HG02870 (cell line): ENCODE measurements at regions not wholly inside any gene's neighbourhood (a gene's known extent, or its start where the extent isn't known, plus 50 kb on each side); places are given as distances from the start of the nearest gene placed in this dataset.

Source experiments
- ATAC-seq: cut with Tn5 transposase; IDR thresholded peaks from one replicate; pipeline ENCODE4 v1.9.1; 2021; ENCODE audit warnings: mild to moderate bottlenecking, moderate library complexity; ENCODE audit not compliant: unreplicated experiment

DNA sequence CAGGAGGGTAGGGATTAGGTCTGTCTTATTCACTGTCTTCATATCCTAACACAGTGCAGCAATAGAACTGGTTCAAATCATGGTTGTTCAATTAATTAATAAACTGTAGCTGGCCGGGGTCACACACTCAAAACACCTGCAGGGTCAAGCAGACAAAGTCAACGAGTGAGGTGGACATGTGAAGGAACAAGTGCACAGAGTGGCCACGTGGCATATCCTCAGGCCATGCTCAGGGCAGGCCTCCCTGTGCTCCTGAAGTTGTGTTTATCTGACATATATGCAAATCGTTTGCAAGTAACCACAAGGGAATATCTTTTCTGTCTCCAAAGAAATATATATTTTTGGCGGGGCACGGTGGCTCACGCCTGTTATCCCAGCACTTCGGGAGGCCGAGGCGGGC is 98.5 kb upstream of the ZMIZ1 start:
- no peak for ATAC-seq

- ATAC-seq = no peak
Observed at GRCh38 chr10:78971094-78971682, 97.6 kb upstream of the ZMIZ1 start.

- ATAC-seq = no peak
Observed at GRCh38 chr10:78972160-78972946, 96.4 kb upstream of the ZMIZ1 start.

GRCh38 chr10:78972947-78973900 is 95.5 kb upstream of the ZMIZ1 start:
- peak; percentile 88 for ATAC-seq

DNA sequence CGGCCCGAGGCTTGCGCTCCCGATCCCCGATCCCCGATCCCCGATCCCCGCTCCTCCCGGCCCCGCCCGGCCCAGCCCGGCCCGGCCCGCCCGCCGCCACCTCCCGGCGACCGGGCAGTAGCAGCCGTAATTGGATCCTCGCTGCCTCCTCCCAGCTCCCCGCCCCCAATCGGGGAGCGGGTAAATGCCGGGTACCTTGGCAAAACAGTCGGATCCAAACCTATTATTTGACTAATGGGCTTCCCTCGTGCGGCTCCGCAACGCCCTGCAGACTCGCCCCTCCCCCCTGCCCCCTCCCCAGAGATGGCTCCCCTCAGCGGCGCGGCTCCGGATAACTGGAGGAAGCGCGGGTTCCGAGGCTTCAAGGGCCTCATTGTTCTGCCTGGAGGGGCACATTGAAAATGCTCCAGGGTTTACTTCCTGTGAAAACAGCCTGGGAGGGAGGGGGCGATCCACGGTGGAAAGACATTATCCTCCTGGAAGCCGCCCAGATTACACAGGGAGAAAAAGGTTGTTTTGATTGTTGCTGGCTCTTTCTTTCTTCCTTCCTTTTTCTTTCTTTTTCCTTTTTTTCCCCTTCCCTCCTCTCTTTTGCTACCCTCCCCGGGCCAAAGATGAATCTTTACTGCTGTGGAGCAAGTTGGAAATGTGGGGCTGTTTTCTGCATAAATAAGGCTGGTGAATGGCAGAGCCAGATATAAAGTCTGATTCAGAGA is 94.7 kb upstream of the ZMIZ1 start:
- ATAC-seq = peak; percentile 34

- no peak for ATAC-seq
Observed at GRCh38 chr10:78974617-78975317, 94.0 kb upstream of the ZMIZ1 start.

DNA sequence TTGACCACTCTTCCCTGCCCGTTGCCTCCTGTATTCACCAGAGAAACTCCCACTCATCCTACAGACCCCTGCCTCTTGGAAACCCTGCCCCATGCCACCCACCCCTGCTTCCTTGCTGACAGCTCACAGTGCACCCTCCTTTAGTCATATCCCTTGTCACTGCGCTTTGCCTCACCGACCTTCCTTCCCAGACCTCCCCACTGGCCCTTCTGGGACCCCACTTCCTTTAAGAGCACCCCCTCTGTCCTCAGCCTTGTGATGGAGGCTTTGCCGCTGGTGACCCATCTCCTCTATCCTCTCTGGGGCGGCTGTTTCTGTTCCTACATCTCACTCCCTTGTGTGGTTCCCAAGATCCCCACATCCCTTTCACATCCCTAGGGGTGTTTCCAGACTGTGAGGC is 92.8 kb upstream of the ZMIZ1 start:
- no peak for ATAC-seq

GRCh38 chr10:78976825-78977755 is 91.7 kb upstream of the ZMIZ1 start:
- no peak for ATAC-seq

DNA sequence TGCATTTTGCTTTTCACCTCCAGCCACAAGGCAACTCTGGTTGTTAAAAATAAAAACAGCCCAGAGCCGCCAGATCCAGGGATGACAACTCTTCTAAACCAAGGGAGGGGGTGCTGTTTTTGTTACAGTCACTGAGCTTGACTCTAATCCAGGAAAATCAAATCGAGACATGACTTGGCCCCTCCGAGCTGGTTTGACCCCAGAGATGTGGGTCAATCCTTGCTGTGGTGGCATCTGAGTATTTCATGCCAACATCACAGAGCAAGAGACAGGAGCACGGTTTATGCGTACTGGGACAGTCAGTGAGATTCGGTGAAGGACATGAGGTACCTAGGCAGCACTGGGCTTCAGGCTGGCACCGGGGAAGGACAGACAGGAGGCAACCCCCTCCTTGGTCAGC is 88.8 kb upstream of the ZMIZ1 start:
- ATAC-seq = no peak

DNA sequence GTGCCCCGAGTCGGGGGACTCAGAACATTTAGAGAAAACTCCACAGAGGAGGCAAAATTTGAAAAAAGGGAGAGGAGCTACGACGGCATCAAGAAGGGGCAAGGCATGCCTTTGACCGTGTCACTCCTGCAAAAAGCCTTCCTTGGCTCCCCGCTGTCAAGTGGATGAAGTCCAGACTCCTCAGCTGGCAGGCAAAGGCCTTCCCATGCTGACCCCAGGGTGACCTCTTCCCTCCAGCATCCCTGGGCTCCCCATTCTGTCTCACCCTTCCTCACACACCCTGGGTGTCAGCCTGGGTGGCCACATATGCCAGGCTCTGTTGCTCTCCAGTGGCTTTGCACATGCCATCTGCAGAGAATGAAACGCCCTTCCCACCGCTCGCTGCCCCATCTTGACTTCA is 88.4 kb upstream of the ZMIZ1 start:
- no peak for ATAC-seq

- no peak for ATAC-seq
Observed at GRCh38 chr10:78980815-78981214, 88.0 kb upstream of the ZMIZ1 start.

DNA sequence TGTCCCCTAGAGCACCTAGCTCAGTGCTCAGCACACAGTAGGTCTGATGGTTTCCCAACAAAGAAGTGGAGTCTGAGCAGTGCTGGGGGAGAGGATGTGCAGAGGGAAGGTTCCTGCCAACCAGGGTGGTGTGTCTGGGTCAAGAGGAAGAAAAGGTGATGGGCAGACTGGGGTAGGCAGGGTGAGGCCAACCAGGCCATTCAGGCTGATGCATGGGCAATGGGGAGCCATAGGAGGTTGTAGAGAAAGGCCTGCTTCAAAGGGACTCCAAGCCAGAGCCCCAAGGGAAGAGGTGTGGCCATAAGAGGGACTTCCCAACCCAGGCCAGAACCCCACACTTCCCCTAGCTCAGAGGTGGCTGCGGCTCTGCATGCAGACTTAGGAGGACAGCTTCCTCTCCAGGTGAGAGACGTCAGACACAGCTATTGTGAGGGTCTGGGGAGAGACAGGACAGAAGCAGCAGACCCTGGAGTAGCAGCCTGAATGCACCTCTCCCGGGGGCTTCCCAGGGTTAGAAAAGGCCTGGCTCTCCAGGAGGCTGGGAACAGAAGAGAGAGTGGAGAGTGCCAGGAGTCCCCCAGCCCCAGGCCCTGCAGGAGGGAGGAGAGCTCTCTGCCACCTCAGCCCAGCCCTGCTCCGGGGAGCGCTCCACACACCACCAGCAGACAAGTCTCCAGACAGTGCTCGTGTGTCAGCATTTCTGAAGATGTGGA is 87.4 kb upstream of the ZMIZ1 start:
- ATAC-seq = no peak

DNA sequence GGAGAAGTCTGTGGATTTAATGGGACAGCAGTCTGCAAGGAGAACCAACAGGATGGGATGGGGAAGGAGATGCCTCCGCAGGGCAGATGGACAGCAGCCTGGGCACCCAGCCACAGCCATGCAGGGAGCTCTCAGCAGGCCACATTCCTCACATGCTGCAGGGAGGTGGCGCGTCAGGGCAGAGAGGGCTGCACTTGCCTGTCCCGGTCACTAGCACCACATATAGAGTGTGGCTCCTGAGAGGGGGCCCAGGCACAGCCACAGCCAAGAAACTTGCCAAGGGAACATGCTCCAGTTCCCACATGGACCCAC is 86.8 kb upstream of the ZMIZ1 start:
- ATAC-seq = no peak

- ATAC-seq = no peak
Observed at GRCh38 chr10:78982726-78983125, 86.0 kb upstream of the ZMIZ1 start.

DNA sequence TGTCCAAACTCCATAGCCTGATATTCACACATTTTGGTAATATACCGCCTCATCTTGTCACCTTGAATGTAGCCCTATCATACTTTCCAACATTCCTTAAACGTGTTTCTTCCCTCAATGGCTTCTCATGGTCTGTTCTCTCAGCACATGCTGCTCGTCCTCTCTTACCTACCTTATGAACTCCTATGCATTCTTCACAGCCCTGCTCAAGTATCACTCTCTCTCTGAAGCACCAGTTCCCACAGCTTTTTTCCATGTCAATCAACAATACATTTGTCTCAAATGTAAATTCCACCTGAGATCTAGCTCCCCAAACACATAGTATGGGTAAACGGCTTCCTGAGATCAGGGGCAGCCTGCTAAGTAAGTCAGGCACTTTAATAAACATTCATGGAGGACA is 85.2 kb upstream of the ZMIZ1 start:
- no peak for ATAC-seq

DNA sequence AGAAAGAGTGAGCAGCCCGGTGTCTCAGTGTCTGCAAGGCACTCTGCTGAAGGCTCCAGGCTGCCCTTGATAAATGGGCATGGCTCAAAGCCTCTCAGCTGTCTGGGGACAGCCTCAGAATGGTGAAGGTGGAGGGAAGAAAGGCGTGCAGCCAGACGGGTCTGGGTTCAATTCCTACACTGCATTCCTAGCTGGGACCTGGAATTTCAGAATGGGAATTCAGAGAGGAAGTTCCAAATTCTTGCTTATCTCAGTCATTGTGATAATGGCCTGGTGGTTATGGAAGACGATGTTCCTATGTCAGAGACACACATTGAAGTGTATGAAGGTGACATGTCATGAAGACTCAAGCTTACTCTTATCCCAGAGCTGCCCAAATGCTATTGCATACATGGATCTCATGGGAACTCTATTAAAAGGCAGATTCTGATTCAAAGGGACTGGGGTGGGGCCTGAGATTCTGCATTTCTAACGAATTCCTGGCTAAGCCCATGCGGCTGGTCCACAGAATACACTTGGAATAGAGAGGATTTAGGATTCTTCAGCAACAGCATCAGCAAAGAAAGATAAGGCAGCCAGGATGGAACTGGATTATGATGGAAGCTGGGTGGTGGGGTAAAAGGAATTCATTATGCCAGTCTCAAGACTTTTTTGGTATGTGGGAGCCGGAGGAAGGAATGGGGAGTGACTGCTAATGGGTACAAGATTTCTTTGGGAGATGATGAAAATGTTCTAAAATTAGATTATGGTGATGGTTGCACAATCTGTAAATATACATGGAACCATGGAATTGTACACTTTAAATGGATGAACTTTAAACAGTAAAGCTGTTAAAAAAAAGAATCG is 82.6 kb upstream of the ZMIZ1 start:
- no peak for ATAC-seq

DNA sequence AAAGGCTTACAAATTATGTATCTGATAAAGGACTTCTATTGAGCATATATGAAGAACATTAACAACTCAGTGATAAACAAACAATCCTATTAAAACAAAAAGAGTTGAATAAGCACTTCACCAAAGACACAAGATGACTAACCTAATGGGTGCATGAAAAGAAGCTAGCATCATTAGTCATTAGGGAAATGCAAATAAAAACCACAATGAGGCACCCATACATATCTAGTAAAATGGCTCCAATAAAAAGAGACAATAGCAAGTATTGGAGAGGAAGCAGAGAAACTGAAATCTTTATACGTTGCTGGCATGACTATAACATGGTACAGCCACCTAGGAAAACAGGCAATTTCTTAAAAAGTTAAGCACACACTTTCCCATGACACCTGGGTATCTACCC is 77.6 kb upstream of the ZMIZ1 start:
- peak; percentile 77 for ATAC-seq

DNA sequence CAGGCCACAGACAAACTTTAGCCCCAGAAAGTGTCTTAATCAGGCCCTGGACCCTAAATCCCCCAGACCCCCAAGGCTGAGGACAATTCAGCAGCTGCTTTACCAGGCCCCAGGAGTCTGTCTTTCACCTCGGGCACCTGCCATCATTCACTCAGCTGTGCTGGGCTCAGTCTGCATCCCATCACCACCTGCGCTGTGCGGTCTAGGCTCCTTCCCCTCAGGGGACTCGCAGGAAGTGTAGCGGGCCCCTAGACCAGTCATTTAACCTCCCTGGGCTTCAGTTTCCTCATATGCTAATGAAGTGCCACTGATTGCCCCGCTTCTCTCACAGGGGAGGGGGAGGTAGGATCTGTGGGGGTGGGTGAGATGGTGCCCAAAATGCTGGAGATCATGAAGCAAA is 76.4 kb upstream of the ZMIZ1 start:
- peak; percentile 60 for ATAC-seq
